DND-41 (cell line): ENCODE measurements at regions not wholly inside any gene's neighbourhood (a gene's known extent, or its start where the extent isn't known, plus 50 kb on each side); places are given as distances from the start of the nearest gene placed in this dataset.

ENCODE experiments used
- CTCF ChIP-seq: IDR thresholded peaks from 2 replicates; pipeline ENCODE4 v1.5.1; 2012; ENCODE audit warnings: borderline replicate concordance, low read length, moderate library complexity, mild to moderate bottlenecking; ENCODE audit not compliant: poor library complexity, severe bottlenecking; ENCODE audit errors: extremely low read depth
- EZH2 ChIP-seq: IDR thresholded peaks from 3 replicates; pipeline ENCODE4 v1.6.1; 2012; ENCODE audit warnings: borderline replicate concordance, low read depth, mild to moderate bottlenecking, moderate library complexity, low read length, inconsistent platforms; ENCODE audit not compliant: severe bottlenecking

GRCh38 chr13:78497702-78498355 lies 105.5 kb downstream of the POU4F1 start:
- no peak for TF ChIP-seq EZH2
- no peak for TF ChIP-seq CTCF
